Mesenchymal stem cell (in vitro differentiated cells and primary cell): ENCODE measurements at regions not wholly inside any gene's neighbourhood (a gene's known extent, or its start where the extent isn't known, plus 50 kb on each side); places are given as distances from the start of the nearest gene placed in this dataset.

Experiments
- DNase-seq: peaks from one replicate; pipeline ENCODE4 v3.0.0-alpha.2; 2013
- H2AFZ ChIP-seq: one replicate; pipeline ENCODE4 v1.6.1; 2013; ENCODE audit warnings: low read depth, mild to moderate bottlenecking, control low read depth, inconsistent platforms, low read length, moderate library complexity
- H2AK5ac ChIP-seq: 2 replicates; pipeline ENCODE4 v1.6.1; 2013; ENCODE audit warnings: low read length, moderate library complexity, mild to moderate bottlenecking, inconsistent platforms; ENCODE audit not compliant: severe bottlenecking
- H2BK120ac ChIP-seq: one replicate; pipeline ENCODE4 v1.6.1; 2013; ENCODE audit warnings: low read depth, mild to moderate bottlenecking, inconsistent platforms, low read length, moderate library complexity
- H2BK12ac ChIP-seq, 2 experiments: one replicate each; pipeline ENCODE4 v1.6.1; 2013; ENCODE audit warnings: inconsistent platforms in 2 of 2, low read length in 2 of 2, mild to moderate bottlenecking in 2 of 2, moderate library complexity in 2 of 2, control low read depth in 1 of 2
- H2BK15ac ChIP-seq: one replicate; pipeline ENCODE4 v1.6.1; 2013; ENCODE audit warnings: mild to moderate bottlenecking, low read depth, inconsistent platforms; ENCODE audit not compliant: poor library complexity, severe bottlenecking
- H2BK5ac ChIP-seq: 2 replicates; pipeline ENCODE4 v1.6.1; 2013; ENCODE audit warnings: low read depth, mild to moderate bottlenecking, low read length, control low read depth, inconsistent platforms; ENCODE audit not compliant: poor library complexity, severe bottlenecking
- H3K14ac ChIP-seq, 2 experiments: one replicate each; pipeline ENCODE4 v1.6.1; 2013; ENCODE audit warnings: inconsistent platforms in 2 of 2, low read length in 2 of 2, control low read depth in 1 of 2, mild to moderate bottlenecking in 1 of 2, moderate library complexity in 1 of 2
- H3K18ac ChIP-seq, 2 experiments: one replicate each; pipeline ENCODE4 v1.6.1; 2013; ENCODE audit warnings: inconsistent platforms in 2 of 2, low read length in 2 of 2, control low read depth in 1 of 2, low read depth in 1 of 2, mild to moderate bottlenecking in 1 of 2
- H3K23ac ChIP-seq, 2 experiments: one replicate each; pipeline ENCODE4 v1.6.1; 2013; ENCODE audit warnings: inconsistent platforms in 2 of 2, low read length in 2 of 2, mild to moderate bottlenecking in 2 of 2, moderate library complexity in 2 of 2, control low read depth in 1 of 2
- H3K27ac ChIP-seq: 2 replicates; pipeline ENCODE4 v1.5.1; 2013; ENCODE audit warnings: mild to moderate bottlenecking, moderate library complexity, low read length, control low read depth, inconsistent platforms; ENCODE audit not compliant: poor library complexity, severe bottlenecking
- H3K27me3 ChIP-seq, 2 experiments: 2 replicates each; pipeline versions ENCODE4 v1.6.1 to v1.7.0; 2013; ENCODE audit warnings: low read length in 2 of 2, mild to moderate bottlenecking in 2 of 2, moderate library complexity in 2 of 2, control low read depth in 1 of 2, inconsistent platforms in 1 of 2; ENCODE audit not compliant: control insufficient read depth in 1 of 2, insufficient read depth in 1 of 2
- H3K36me3 ChIP-seq, 2 experiments: 2 replicates each; pipeline versions ENCODE4 v1.6.1 to v1.7.0; 2013; ENCODE audit warnings: low read length in 2 of 2, control low read depth in 1 of 2, inconsistent platforms in 1 of 2, low read depth in 1 of 2, mild to moderate bottlenecking in 1 of 2; ENCODE audit not compliant: insufficient read depth in 2 of 2, control insufficient read depth in 1 of 2
- H3K4ac ChIP-seq, 2 experiments: one replicate each; pipeline ENCODE4 v1.6.1; 2013; ENCODE audit warnings: inconsistent platforms in 2 of 2, low read length in 2 of 2, mild to moderate bottlenecking in 2 of 2, moderate library complexity in 2 of 2, control low read depth in 1 of 2, low read depth in 1 of 2
- H3K4me1 ChIP-seq: 2 replicates; pipeline ENCODE4 v1.6.1; 2013; ENCODE audit warnings: low read depth, low read length, control low read depth; ENCODE audit not compliant: control insufficient read depth, insufficient read depth
- H3K4me2 ChIP-seq: 2 replicates; pipeline ENCODE4 v1.6.1; 2013; ENCODE audit warnings: low read length, mild to moderate bottlenecking, inconsistent platforms; ENCODE audit not compliant: poor library complexity, severe bottlenecking
- H3K4me3 ChIP-seq, 2 experiments: 2 replicates each; pipeline versions ENCODE4 v1.5.1 to v1.7.0; 2013; ENCODE audit warnings: low read length in 2 of 2, mild to moderate bottlenecking in 2 of 2, control low read depth in 1 of 2, low read depth in 1 of 2; ENCODE audit not compliant: insufficient read depth in 1 of 2
- H3K79me1 ChIP-seq: replicated peaks from 2 replicates; pipeline ENCODE4 v1.6.1; 2013; ENCODE audit warnings: mild to moderate bottlenecking, control low read depth, low read length, inconsistent platforms; ENCODE audit not compliant: poor library complexity, severe bottlenecking
- H3K9ac ChIP-seq: 2 replicates; pipeline ENCODE4 v1.7.0; 2013; ENCODE audit warnings: mild to moderate bottlenecking, low read length, moderate library complexity
- H3K9me3 ChIP-seq: 2 replicates; pipeline ENCODE4 v1.7.0; 2013; ENCODE audit warnings: mild to moderate bottlenecking, low read length; ENCODE audit not compliant: control insufficient read depth
- H4K8ac ChIP-seq: one replicate; pipeline ENCODE4 v1.6.1; 2013; ENCODE audit warnings: inconsistent platforms, mild to moderate bottlenecking, low read length, moderate library complexity
- H4K91ac ChIP-seq: one replicate; pipeline ENCODE4 v1.6.1; 2013; ENCODE audit warnings: mild to moderate bottlenecking, low read length, inconsistent platforms
- WGBS: methylation state at CpG from one replicate; pipeline ENCODE4 v1.1.7; 2013; ENCODE audit warnings: mixed read lengths; 5-methylcytosine and 5-hydroxymethylcytosine counted together

DNA sequence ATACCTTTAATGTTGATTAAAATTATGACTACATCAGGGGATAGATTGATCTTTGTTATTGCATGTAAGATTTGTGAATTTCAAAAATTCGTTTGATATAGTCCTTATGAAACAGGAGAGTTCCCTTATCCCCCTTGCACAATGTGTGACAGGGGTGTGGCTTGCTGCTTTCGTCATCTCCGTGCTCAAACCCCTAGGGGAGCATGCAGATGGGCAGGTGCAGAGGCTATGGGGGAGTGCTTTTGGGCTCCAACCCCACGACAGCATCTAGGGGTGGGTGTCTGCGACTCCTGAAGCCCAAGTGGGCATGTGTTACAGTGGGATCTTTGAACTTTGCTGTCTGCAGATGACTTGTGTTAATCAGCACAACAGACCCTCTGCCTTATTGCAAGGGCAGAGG, 360.1 kb upstream of the GOLIM4 start:
- Histone ChIP-seq H2AK5ac (no peak overlapping the region), H3K36me3 (no peaks in the 10 kb centered on the region), H3K27ac (no peak overlapping the region), H2AFZ (no peak overlapping the region), H3K9ac (no peak overlapping the region), H2BK120ac (no peak overlapping the region), H3K4me2 (no peak overlapping the region), H4K8ac (no peak overlapping the region), H3K18ac (no peak overlapping the region), H3K9me3 (no peaks in the 10 kb centered on the region), H3K4me1 (no peaks in the 10 kb centered on the region), H2BK15ac (no peak overlapping the region), H2BK12ac (no peak overlapping the region), H4K91ac (no peak overlapping the region), H3K27me3 (no peaks in the 10 kb centered on the region), H3K14ac (no peak overlapping the region), H3K23ac (no peak overlapping the region), H3K4me3 (no peak overlapping the region), H3K4ac (no peak overlapping the region), H3K79me1 (no peaks in the 10 kb centered on the region), H2BK5ac (no peak overlapping the region)
- 62% methylated on average over 5 of the region's 5 CpGs for WGBS
- no peak for DNase-seq

DNA sequence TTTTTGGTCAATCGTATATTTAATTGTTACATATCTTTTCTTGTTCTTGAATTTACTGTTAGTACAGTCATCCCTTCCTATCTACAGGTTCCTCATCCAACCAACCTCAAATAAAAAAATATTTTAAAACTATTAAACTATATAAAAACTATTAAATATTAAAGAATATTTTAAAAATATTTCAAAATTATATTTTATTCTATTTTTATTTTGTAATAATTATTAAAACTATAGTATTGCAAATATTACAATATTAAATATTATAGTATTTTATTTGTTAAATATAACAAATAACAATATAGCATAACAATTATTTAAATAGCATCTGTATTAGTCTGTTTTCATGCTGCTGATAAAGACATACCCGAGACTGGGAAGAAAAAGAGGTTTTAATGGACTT, 357.9 kb upstream of the GOLIM4 start:
- Histone ChIP-seq H2AFZ (no peak overlapping the region), H3K27ac (no peak overlapping the region), H2BK5ac (no peak overlapping the region), H3K4me3 (no peak overlapping the region), H3K36me3 (no peaks in the 10 kb centered on the region), H3K9ac (no peak overlapping the region), H4K8ac (no peak overlapping the region), H3K18ac (no peak overlapping the region), H3K27me3 (no peaks in the 10 kb centered on the region), H3K9me3 (no peaks in the 10 kb centered on the region), H3K4me1 (no peaks in the 10 kb centered on the region), H2BK15ac (no peak overlapping the region), H3K23ac (no peak overlapping the region), H4K91ac (no peak overlapping the region), H2BK12ac (no peak overlapping the region), H2AK5ac (no peak overlapping the region), H2BK120ac (no peak overlapping the region), H3K4me2 (no peak overlapping the region), H3K14ac (no peak overlapping the region), H3K79me1 (no peaks in the 10 kb centered on the region), H3K4ac (no peak overlapping the region)
- DNase-seq, result no peak
- 75% methylated on average over 1 of the region's 2 CpGs for WGBS

DNA sequence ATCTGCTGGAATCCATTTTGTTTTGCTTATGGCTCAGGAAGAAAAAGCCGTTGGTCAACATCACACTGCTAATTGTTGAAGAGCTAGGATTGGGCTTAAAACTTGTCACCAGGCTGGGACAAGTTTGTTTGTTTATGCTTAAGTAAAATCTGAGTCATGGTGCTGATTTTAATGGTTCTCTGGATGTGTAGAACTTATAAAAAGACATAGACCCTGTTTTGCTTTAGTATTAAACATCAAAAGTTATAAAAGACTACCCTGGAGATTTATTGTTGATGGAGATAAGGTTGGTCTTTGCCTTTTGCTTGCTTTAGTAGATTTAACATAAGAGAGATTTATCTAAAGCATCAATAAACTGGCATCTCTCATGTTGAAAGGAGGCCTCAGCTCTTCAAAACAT, 348.2 kb upstream of the GOLIM4 start:
- Histone ChIP-seq H3K9ac (no peak overlapping the region), H3K4me3 (no peak overlapping the region), H3K36me3 (no peaks in the 10 kb centered on the region), H2AK5ac (no peak overlapping the region), H2BK5ac (no peak overlapping the region), H4K91ac (no peak overlapping the region), H3K23ac (no peak overlapping the region), H4K8ac (no peak overlapping the region), H2BK15ac (no peak overlapping the region), H3K18ac (no peak overlapping the region), H3K4me1 (no peaks in the 10 kb centered on the region), H2BK120ac (no peak overlapping the region), H2AFZ (no peak overlapping the region), H2BK12ac (no peak overlapping the region), H3K4ac (no peak overlapping the region), H3K27me3 (no peaks in the 10 kb centered on the region), H3K14ac (no peak overlapping the region), H3K9me3 (no peaks in the 10 kb centered on the region), H3K79me1 (no peaks in the 10 kb centered on the region), H3K4me2 (no peak overlapping the region), H3K27ac (no peak overlapping the region)
- WGBS, result 74% methylated on average over 1 of the region's 1 CpG
- no peak for DNase-seq

DNA sequence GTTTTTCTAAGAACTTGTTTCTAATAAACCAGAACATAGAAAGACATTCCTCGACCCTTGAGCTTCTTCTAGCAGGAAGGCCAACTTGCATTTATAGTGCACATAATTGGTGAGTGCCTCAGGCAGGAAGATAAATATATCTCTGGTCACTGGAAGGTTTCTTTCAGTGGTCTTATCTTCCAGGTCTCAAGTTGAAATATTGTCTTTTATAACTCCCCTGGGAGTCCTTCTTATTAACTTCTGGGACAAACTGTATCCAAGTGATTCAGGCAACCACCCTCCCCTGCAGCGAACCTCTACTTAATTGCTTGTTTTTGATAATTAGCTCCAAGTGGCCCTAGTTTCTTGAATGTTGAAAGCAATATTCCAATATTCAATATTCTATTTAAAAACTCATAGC, 346.8 kb upstream of the GOLIM4 start:
- Histone ChIP-seq H3K23ac (no peak overlapping the region), H2AFZ (no peak overlapping the region), H4K8ac (no peak overlapping the region), H3K4ac (no peak overlapping the region), H3K27ac (no peak overlapping the region), H3K79me1 (no peaks in the 10 kb centered on the region), H3K14ac (no peak overlapping the region), H3K36me3 (no peaks in the 10 kb centered on the region), H3K4me3 (no peak overlapping the region), H3K4me1 (no peaks in the 10 kb centered on the region), H3K9me3 (no peaks in the 10 kb centered on the region), H4K91ac (no peak overlapping the region), H2AK5ac (no peak overlapping the region), H3K4me2 (no peak overlapping the region), H2BK120ac (no peak overlapping the region), H3K27me3 (no peaks in the 10 kb centered on the region), H2BK15ac (no peak overlapping the region), H2BK5ac (no peak overlapping the region), H3K18ac (no peak overlapping the region), H3K9ac (no peak overlapping the region), H2BK12ac (no peak overlapping the region)
- 29% methylated on average over 1 of the region's 2 CpGs for WGBS
- DNase-seq, result no peak
